CD4-positive, alpha-beta T cell treated with Interleukin-15 for 1 hour (primary cell): ENCODE measurements at regions not wholly inside any gene's neighbourhood (a gene's known extent, or its start where the extent isn't known, plus 50 kb on each side); places are given as distances from the start of the nearest gene placed in this dataset.

ENCODE experiments used
- DNase-seq: peaks from one replicate; pipeline ENCODE4 v3.0.0-alpha.2; 2020

DNA sequence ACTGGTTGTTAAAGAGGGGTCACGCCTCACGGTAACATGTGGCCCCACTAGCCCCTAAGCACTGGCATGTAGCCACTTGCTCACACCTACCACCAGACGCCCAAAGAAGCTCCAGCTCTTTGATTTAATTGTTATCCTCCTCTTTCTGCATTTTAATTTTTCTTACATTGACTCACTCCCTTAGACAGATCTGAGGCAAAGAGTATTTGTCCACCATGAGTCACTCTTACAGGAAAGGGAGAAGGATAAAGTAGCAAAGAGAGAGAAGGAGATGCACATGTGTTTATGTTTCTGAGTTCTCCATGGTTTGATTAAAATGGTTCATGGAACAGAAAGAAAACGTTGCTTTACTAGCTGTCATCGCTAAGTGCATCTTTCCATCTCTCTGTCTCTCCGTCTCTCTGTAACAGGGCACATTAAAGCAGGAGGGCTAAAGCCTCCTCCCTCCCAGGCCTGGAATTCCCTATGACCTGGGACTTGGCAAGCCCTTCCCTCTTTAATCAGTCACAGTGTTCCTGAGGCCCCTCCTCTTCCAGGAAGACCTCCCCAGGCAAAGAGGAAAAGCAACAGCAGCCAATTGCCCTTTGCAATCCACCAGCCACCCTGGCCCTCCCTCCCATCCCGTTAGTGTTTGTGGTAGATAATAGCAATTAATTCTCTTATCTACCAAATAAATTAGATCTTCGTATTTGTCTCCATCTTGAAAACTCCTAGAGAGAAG lies 112.8 kb upstream of the TSHZ2 start:
- DNase-seq, result no peak

DNA sequence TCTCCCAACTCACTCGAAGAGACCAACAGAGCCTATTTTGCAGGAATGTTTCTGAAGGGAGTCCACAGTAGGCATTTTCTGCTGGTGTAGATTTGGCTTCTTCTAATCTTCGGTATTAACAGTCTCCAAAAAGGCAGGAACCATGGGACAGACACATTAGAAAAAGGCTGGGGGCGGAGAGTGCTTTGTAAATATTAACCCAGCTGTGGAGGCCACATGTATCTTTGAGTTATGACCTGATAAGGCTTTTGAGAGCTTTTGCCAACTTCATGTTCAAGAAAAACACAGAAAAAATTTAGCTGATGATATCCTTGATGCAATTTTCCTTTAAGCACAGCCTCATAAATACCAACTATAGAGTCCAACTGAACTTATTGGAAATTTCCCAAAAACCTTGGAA lies 119.4 kb upstream of the TSHZ2 start:
- DNase-seq, result no peak

DNA sequence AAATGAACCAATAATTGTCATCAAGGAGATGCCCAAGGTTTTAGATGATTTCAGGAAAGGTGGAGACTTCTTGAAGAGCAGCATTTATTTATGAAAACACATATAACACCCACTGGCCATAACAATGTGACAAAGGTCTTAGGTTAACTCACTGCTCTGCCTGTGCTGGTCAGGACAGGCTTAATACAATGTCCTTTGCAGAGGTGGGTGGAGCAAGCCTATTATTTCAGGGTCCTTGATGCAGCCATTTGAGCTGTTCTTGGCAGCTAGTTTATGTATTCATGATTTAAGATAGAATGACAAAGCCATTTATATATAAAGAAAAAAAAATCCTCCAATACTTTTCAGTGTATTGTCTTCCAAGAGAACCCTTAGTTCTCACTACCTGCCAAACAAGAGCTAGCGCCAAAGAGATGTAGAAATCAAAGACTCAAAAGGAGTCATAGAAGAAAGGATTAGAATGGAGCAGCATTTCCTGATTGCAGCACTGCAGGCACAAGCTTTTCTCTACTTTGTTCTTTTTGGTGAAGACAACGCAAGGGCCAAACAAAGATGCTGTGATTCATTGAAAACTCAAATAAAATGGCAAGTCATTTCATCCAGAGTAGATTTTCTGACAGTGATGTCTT lies 124.3 kb upstream of the TSHZ2 start:
- DNase-seq, result no peak

DNA sequence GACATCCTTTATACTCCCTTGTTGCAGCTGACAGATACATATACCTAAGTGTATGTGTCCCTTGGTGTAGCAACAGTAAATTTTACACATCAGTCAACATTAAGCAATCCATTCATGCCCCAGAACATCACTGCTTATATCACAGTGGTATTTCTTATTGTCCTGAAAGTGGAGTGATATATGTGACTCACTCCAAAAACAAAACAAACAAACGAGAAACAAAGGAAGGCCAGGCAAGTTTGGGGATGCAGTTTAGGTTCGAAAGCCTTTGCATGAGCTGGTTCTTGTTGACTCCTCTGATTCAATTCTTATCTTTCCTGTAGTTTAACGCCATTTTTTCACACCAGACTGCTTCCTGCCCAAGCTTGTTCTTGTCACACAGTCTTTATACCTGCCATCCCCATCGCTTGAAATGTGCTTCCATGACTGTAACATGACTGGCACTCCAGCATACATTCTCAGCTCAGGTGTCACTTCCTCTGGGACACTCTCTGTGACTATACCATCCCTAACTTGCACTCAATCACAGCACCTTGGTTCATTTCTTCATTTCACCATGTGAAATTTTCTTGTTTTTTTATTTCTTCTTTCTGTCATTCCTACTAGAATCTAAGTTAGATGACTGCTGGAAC lies 125.0 kb upstream of the TSHZ2 start:
- no peak for DNase-seq

DNA sequence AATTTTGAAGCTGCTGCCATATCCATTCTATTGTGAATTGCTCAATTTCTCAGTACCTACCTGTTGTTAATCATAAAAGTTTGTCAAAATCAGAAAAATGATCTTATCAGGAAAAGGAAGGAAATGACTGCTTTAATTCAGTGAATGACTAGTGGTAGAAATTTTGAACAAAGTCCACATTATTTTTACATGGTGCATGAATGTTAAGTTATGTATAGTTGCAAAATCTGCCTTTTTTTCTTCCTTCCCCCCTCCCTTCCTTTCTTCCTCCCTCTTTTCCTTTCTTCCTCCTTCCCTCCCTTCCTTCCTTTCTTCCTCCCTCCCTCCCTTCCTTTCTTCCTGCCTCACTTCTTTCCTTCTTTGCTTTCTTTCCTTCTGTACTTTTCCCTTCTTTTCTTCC lies 127.1 kb upstream of the TSHZ2 start:
- no peak for DNase-seq

DNA sequence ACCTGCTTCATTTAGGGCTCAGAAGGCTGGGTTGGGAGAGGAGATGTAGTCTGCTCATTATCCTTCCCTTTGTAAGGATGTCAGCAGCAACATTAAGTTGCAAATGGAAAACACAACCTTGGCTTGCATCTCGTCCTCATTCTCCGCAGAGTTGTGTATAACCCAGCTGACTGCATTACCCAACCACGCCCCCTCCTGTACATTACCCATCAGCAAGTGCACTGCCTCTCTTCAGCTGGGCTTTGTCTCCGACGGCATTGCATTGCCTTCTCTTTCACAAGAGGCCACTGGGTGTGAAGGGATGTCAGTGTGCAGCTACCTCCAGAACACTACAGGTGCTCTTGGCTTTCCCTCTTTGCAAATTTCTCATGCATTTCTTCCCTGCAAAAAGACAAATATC lies 128.7 kb upstream of the TSHZ2 start:
- no peak for DNase-seq

DNA sequence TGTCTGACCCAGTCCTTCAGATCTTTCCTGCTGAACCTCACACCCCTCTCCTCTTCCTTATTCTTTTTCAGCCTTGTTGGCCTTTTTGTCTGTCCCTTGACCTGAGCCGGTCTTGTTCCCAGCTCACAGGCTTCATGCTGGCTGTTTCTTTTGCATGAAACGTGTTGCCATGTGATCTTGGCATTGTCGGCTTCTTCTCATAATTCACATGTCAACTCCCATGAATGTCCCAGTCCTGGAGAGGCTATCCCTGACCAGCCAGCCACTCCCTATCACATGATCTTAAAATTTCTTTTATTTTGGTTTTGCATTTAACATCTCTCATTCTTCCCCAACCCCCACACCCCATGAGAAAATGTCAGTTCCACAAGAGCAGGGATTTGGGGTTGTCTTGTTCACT lies 131.2 kb upstream of the TSHZ2 start:
- DNase-seq, result no peak

DNA sequence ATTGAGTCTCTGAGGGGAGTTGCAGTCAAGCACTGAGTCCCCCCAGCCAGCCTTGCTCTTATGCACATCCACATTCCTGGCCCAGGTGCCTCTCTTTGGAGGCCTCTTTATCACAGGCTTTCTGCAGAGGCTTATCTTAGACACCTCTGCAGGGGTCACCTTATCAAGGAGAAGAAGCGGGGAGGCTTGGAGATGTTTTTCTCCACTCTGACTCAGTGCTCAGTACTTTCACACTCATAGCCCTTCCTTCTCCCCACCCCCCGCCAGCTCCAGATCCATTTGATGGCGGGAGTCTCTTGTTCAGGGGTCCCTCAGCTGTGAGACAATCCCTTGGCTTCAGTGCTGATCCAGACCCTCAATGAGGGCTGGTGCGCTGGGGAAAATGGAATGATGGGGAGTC lies 132.1 kb upstream of the TSHZ2 start:
- DNase-seq, result no peak

DNA sequence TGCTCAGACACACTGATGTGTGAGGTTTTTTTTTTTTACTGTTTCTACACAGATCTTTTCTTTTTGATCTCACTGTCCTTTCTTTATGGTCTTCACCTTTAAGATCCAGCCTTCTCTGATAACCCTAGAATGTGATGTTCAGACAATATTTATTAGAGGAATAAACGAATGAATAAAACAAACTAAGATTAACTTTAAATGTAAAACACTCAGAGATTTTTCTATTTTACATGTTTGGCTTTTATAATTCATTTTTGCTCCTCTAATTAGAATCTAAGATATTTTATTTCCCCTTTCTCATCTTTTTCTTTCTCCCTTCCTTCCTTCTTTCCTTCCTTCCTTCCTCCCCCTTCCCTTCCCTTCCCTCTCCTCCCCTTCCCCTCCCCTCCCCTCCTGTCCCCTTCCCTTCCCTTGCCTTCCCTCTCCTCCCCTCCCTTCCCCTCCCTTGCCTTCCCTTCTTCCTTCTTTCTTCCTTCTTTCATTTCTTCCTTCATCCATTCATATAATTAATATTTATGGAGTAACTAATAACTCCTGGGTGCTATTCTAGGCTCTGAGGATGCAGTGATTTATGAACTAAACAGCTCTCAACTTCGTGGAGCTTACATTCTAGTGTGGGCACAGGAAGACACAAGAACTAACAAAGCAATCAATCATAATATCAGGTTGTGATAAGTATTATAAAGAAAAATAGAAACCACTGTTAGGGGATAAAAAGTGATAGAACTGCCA lies 133.5 kb upstream of the TSHZ2 start:
- DNase-seq, result no peak

DNA sequence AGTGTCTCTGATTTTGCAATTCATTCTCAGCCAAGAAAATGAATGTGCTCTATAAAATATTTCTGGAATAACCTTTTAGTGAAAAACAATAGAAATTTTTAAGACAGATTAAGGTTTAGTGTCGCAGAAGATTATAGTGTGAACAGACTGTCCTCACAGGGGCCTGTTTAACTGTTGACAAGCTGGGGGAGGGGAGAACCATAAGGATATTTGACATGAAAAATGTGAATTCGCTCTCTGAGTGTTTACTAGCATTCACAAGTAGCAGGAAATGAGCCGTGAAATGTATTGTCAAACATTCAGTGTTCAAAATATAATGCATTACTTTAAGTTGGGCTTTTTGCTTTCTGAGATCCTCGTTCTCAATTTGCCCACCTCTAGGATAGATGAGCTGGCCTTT lies 134.8 kb upstream of the TSHZ2 start:
- DNase-seq, result no peak

DNA sequence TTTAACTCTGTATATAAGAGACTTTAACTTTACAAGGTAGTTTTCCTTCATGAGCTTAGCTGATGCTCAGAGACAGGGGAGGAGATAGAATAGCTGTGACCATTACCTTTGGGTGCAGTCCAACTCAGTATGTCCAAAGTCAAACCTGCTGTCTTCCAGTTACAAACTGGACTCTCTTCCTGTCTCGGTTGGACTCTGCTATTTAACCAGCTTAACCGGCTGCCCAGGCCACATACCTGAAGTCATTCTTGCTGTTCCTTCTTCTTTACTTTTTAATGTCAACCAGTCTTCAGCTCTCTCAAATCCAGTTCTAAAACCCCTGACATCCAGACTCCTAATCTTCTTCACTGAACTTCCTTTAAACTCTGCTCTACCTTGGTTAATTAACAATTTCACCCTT lies 138.3 kb upstream of the TSHZ2 start:
- no peak for DNase-seq

DNA sequence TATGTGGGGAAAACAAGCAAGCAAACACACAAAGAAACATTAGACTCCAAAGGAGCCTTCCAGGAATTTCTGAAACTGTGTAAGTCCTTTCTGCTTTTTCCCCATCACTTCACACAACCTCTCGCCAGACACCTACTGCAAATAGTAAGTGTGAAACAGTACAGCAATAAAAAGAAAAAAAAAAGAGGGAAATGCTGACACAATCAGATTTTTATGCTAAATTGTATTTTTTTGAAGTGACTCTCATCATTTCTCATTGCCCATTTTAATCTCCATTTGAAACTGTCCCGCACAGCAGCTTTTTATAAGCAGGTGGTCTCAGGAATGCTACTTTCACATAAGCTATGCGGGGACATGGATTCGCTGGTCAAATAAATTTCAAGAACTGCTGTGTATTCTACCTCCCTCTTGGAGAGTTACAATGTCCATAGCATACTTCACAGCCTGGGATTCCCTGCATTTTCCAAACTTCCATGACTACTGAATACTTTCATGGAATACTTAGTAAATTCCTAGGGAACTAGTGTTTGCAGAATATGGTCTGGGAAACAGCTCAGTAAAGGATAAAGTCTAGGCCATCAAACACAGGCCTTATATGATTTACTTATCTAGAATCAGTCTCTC lies 139.9 kb upstream of the TSHZ2 start:
- no peak for DNase-seq

DNA sequence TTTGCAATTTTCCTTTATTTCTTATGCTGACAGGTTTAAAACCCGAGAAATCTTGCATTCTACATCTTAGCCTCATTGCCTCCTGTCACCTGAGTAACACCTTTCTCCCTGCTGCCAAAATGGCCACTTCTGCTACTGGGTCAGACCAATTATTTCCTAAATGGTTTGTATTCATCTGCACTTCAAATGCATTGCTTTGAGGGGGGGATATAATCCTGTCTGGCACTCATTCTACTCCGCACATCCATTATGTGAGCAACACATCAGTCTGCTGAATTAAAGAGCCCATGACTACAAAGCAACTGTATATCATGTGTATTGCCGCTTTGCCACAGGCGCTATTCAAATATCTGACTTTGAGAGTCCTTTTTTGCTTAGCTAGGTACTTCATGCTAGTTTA lies 141.6 kb upstream of the TSHZ2 start:
- DNase-seq, result no peak

DNA sequence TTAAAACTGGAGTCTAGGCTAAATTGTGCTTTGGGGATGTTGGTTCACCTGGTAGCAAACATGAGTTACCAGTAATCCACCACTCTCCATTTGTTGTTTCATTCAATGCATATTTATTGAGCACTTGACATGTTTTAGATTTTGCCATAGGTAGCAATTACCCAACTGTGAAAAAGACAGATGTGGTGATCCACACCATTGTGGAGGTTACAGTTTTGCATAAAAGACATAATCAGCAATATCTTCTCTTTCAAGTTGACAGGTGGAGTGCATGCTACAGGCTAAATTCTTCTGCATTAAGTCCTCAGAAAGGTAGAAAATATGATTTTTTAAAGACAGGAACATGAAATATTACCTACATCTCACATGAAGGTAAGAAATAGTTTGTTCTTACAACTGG lies 143.0 kb upstream of the TSHZ2 start:
- DNase-seq, result no peak

DNA sequence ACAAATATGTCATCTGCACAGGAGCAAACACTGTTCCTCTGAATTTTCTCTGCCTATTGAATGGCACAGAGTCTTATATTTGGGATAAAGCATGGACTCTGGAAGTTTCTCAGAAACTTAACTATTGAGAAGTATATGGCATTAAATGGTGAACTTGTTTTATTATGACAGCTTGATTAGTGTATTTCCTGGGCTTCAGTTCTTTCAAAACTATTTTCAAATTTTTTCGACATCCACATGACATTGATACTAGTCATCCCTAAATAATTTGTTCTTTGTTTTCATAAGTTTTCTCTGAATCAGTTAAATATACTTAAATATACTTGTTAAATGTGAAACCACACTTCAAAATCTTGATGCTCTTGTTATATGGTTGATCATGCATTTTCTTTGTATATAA lies 144.0 kb upstream of the TSHZ2 start:
- DNase-seq, result no peak

DNA sequence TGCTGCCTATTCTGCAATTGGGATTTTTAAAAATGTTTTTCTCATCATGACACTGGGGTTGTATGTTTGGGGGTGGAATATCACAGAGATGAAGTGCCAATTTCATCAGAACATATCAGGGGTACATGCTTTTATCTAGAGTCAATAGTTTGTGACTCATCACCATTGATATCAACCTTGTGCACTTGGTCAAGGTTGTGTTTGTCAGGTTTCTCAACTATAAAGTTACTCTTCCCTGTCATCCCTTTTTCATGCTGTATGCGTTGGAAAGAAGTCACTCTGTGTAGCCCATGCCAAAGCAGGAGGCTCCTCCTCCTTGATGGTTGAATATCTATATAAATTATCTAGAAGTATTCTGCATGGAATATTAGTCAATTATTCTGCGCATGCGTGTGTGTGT lies 145.4 kb upstream of the TSHZ2 start:
- DNase-seq, result no peak

DNA sequence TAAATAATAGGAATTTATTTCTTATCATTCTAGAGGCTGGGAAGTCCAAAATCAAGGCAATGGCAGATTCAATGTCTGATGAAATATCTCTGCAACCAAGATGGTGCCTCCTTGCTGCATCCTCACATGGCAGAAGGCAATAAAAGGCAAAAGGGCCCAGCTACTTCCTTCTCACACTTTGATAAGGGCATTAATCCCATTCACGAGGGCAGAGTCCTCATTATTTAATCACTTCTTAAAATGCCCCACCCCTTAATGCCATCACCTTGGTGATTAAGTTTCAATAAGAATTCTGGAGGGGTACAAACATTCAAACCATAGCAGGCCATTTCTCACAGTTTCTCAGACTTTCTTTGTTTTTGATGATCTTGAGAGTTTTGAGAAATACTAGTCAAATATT lies 145.8 kb upstream of the TSHZ2 start:
- DNase-seq, result no peak

DNA sequence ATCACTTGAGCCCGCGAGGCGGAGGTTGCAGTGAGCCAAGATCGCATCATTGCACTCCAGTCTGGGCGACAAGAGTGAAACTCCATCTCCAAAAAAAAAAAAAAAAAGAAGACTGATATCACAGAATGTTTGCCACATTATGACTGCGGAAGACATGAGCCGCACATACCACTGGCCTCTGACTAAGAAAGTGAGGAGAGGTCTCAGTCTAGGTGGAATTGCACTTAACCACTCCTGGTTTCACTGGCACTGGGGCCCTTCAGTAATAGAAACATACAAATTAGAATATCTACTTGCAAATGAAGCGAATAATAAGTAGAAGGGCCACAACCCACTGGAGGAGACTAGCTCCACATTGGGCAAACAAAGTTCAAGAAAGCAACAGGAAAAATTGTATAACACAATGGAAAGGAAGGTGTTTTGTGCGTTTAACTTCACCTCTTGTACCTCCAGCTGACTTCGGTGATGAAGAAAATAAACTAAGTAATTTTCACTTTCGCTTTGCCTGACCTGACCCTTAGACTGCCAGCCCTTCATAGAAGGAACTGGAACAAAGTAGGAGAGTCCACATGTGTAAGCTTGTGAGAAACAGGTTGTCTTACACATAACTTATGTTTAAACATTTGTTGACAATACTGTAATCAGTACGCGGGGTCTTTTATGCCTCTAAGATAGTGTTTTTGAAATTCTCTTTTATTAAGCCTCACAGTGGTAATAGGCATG lies 147.5 kb upstream of the TSHZ2 start:
- no peak for DNase-seq

DNA sequence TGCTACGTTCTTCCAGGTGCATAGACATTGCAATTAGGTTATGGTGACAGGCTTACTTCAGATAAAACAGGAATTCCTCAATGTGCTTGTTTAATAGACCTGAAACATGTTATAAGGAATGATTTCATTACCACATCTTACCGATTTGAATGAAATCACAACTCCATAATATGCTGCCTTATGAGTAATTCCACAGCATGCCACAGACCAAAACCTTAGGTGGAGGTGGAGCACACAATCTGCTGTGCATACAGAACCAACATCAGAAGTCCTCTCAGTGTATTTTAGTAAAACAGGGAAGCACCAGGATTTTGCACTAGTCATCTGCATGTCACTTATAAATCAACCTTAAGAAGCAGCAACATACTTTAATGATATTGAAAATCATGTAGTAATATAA lies 148.9 kb upstream of the TSHZ2 start:
- no peak for DNase-seq

DNA sequence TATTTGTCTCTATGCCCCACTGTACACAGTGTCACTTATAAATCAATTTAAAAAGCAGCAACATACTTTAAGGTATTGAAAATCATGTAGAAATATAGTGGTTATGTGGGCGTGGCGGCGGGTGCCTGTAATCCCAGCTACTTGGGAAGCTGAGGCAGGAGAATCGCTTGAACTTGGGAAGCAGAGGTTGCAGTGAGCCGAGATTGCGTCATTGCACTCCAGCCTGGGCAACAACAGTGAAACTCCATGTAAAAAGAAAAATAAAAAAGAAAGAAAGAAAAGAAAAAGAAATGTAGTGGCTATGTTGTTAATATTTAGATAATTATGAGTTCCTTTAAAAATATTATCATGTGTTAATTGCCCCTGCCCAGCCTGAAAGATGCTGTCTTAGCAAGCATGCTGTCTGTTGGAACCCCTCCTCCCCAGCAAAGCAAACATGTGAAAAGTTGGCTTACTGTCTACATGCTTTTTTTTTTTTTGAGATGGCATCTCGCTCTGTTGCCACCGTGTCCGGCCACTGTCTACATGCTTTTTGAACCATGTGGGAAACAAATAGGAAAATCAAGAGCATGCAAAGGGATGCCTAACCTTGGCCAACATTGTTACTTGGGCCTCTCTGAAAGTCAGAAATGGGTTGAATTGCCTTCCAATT lies 151.4 kb upstream of the TSHZ2 start:
- DNase-seq, result no peak

DNA sequence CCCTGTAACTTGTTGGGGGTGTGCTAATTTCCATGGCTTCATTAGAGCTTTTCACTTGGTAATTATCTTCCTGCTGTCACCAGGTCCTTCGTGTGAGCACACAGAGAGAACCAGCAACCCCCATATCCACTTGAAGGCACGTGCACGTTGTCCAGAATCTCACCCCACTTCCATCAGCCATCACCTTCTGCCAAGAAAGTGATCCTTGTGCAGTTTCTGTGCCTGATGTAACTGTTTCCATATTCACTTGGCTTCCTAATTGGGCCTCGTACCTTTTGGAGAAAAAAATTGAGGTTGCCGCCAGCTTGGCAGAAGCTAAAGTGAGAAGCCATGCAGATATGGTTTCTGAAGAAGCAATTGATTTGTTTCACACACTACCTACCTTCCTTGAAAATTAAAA lies 153.7 kb upstream of the TSHZ2 start:
- DNase-seq, result no peak

DNA sequence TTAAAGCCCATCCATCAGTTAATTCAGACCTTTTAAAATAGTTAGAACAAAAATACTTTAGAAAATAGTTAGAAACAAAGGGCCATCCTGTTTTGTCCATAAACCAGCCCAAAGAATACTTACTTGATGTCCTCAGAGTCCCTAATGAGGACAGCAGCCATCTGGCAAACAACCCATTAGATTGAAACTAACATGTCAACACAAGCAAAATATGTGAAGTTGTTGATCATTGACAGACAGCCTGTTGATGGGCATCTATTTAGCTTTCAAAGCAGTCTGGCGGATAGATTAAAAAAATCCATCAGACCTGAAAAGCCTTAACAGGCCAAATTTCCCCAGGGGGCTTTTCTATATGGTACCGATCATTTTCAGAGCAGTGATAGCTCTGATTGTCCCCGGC lies 154.2 kb upstream of the TSHZ2 start:
- no peak for DNase-seq
